HG03521 (cell line): ENCODE measurements at regions not wholly inside any gene's neighbourhood (a gene's known extent, or its start where the extent isn't known, plus 50 kb on each side); places are given as distances from the start of the nearest gene placed in this dataset.
A peak's percentile ranks its signal among the peaks of the same experiment; 100 is the strongest.
"Not testable (repeated sequence)": the region's sequence is repeated elsewhere in the genome, so short reads cannot be mapped to it uniquely, and the experiment has no call there.

Experiments used
- ATAC-seq: cut with Tn5 transposase; IDR thresholded peaks from one replicate; pipeline ENCODE4 v1.9.1; 2021; ENCODE audit warnings: mild to moderate bottlenecking, moderate library complexity; ENCODE audit not compliant: unreplicated experiment

GRCh38 chr11:43067681-43068080 lies 244.1 kb upstream of the API5 start:
- ATAC-seq, result no peak

GRCh38 chr11:43071338-43071737 lies 240.5 kb upstream of the API5 start:
- no peak for ATAC-seq

GRCh38 chr11:43072096-43072495 lies 239.7 kb upstream of the API5 start:
- ATAC-seq, result no peak

- no peak for ATAC-seq
These were observed 238.9 kb upstream of the API5 start for GRCh38 chr11:43072911-43073310.

- ATAC-seq, result no peak
These were observed 237.0 kb upstream of the API5 start for GRCh38 chr11:43074810-43075209.

GRCh38 chr11:43101113-43101512 lies 210.7 kb upstream of the API5 start:
- no peak for ATAC-seq

- no peak for ATAC-seq
These were observed 195.7 kb upstream of the API5 start for GRCh38 chr11:43116071-43116470.

- no peak for ATAC-seq
These were observed 192.4 kb upstream of the API5 start for GRCh38 chr11:43119275-43119970.

GRCh38 chr11:43122546-43122945 lies 189.2 kb upstream of the API5 start:
- ATAC-seq, result no peak

- no peak for ATAC-seq
These were observed 188.4 kb upstream of the API5 start for GRCh38 chr11:43123443-43123842.

GRCh38 chr11:43124272-43124935 lies 187.4 kb upstream of the API5 start:
- ATAC-seq, result no peak

- no peak for ATAC-seq
These were observed 182.5 kb upstream of the API5 start for GRCh38 chr11:43129329-43129728.

- ATAC-seq, result no peak
These were observed 181.2 kb upstream of the API5 start for GRCh38 chr11:43130616-43131015.

GRCh38 chr11:43135966-43136534 lies 175.7 kb upstream of the API5 start:
- ATAC-seq, result peak; percentile 68

GRCh38 chr11:43138621-43139140 lies 173.1 kb upstream of the API5 start:
- no peak for ATAC-seq

- ATAC-seq, result peak; percentile 75
These were observed 166.1 kb upstream of the API5 start for GRCh38 chr11:43145653-43146052.

GRCh38 chr11:43150697-43151096 lies 161.1 kb upstream of the API5 start:
- ATAC-seq, result no peak

- ATAC-seq, result no peak
These were observed 147.0 kb upstream of the API5 start for GRCh38 chr11:43164831-43165230.

GRCh38 chr11:43165393-43165792 lies 146.4 kb upstream of the API5 start:
- ATAC-seq, result not testable (repeated sequence)

- not testable (repeated sequence) for ATAC-seq
These were observed 143.6 kb upstream of the API5 start for GRCh38 chr11:43168241-43168640.

GRCh38 chr11:43172477-43172876 lies 139.3 kb upstream of the API5 start:
- ATAC-seq, result no peak

GRCh38 chr11:43177975-43178374 lies 133.8 kb upstream of the API5 start:
- ATAC-seq, result no peak
